GM18909 (cell line): ENCODE measurements at regions not wholly inside any gene's neighbourhood (a gene's known extent, or its start where the extent isn't known, plus 50 kb on each side); places are given as distances from the start of the nearest gene placed in this dataset.
"Not testable (repeated sequence)": the region's sequence is repeated elsewhere in the genome, so short reads cannot be mapped to it uniquely, and the experiment has no call there.

Experiments used
- ATAC-seq: cut with Tn5 transposase; IDR thresholded peaks from one replicate; pipeline ENCODE4 v1.9.1; 2021; ENCODE audit warnings: mild to moderate bottlenecking; ENCODE audit not compliant: unreplicated experiment, poor library complexity

DNA sequence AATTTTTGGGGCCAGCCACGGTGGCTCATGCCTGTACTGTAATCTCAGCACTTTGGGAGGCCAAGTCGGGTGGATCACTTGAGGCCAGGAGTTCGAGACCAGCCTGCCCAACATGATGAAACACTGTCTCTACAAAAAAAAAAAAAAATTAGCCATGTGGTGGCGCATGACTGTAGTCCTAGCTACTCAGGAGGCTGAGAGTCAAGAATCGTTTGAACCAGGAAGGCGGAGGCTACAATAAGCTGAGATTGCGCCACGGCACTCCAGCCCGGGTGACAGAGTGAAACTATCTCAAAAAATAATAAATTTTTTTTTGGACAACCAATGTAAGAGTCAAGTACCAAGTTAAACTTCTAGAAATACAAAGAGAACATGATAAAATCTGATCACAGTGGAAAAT lies 164.6 kb downstream of the AVL9 start:
- no peak for ATAC-seq

DNA sequence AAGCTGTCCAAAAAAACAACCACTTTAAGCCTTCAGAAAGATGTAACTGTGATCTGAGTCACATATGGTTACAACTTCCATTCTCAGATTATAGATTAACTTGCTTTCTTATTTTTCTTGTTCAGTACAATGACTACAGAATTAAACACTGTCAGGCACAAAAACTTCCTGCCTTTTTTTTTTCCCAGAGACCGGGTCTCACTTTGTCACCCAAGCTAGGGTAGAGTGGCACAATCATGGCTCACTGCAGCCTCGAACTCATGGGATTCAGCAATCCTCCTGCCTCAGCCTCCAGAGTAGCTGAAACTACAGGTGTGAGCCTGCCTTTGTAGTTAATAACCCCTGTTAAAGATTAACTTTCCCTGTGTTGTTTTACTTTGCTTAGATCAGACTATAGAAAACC lies 163.2 kb downstream of the AVL9 start:
- ATAC-seq = peak; percentile 72

DNA sequence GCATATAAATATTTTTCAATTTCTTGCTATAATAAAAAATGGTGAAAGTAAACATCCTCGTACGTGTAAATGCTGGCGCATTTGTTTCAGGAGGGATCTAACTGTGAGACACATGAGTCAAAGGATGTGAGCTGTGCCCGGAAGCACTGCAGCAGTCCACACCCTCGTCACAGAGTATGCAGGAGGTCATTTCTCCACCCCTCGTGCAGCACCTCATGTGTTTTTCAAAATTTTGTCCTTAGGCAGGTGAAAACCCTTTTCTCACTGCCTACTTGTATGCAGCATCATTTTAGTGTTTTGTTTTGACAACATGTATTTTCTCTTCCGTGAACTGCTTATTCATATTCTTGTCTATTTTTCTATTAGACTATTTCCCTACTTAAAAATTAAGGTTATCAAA lies 162.7 kb downstream of the AVL9 start:
- ATAC-seq = peak; percentile 83

DNA sequence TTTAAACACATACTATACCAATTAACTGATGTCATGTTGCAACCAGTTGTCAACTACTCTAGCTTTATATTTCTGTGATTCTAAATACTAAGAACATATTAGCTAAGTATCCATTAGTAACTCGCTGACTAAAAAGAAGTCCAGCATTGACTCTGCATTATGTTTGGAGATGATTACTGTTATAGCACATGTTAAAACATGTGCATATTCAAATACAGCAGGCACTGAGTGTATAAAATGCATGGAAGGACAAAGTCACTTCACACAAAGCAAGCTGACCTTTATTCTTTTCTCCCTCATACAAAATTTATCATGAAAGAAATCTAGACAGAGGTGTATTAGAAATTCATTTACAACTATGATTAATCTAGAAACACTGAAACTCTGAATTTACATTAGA lies 159.3 kb downstream of the AVL9 start:
- not testable (repeated sequence) for ATAC-seq

DNA sequence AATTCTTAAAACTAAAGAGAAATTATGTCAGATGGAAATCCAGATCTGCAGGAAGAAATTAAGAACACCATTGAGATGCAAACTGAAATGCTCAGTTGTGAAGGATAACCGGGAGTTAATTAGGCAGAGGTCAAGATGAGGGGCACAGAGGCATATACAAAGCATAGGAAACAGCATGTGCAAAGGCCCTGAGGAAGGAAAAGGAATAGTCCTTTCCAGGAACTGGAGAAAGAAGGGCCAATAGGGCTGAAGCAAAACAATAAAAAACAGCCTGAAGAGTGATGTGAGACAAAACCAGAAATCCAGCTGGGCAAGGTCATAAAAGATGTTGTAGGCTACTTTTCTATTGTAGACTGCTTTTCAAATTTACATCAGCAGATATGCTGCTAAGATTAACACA lies 155.1 kb downstream of the AVL9 start:
- ATAC-seq = not testable (repeated sequence)

DNA sequence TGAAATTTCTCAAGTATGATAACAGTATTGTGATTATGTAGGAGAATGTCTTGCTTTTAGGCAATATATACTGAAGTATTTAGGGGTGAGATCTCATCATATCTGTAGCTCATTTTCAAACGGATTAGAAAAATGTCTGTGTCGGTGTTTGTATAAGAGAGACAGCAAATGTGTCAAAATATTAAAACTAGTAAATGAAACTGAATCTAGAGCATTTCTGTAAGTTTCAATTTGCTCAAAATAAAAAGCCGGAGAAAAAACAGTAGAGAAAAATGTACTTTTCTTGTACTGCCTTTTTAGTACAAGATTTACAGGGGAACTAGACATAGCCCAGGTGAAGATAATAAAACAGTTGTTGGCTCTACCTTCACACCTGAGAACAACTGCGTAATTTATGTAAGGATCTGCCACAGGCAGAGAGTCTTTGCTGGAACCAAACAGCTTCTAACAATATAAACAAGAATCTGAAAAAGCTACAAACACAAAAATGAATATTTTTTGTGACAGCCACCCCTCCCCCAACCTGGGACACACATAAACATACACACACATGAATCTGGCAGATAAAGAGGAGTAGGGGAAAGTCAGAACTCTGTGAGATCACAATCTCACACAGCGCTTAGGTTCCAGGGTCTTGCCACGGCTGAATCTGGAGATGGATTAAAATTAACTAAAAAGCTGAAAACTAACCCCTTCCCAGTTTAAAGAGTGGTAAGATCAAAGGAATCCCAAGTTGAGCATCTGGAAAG lies 153.3 kb downstream of the AVL9 start:
- ATAC-seq = no peak

DNA sequence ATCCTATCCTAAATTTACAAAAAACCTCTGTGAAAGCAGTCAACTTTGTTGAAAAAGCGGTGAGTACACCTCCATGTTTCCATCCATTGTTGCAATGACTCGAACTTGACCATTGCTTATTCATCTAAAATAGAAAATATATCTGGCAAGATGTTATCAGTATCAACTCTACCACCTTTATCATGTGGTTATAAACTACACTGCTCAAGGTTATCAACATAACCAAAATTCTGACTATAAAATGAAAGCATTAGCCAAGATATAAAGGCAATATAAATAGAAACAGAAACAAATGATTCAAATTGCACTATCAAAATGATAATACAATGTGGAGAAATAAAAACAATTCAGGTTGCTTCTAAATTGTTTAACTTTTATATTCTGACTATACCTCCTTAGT lies 150.0 kb downstream of the AVL9 start:
- not testable (repeated sequence) for ATAC-seq

DNA sequence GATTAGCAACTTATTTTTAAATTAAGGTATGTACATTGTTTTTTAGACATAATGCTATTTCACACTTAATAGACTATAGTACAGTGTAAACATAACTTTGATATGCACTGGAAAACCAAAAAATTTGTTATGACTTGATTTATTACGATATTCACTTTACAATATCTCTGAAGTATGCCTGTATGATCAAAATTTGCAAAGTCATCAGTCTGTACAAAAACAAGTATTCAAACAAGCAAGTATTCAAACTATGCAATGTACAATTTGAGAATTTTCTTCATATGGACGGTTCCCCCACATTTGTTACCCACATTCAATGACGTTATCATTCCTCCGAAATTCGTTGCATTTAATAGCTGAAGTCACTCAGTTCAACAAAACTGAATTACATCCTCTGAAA lies 147.9 kb downstream of the AVL9 start:
- ATAC-seq = no peak

DNA sequence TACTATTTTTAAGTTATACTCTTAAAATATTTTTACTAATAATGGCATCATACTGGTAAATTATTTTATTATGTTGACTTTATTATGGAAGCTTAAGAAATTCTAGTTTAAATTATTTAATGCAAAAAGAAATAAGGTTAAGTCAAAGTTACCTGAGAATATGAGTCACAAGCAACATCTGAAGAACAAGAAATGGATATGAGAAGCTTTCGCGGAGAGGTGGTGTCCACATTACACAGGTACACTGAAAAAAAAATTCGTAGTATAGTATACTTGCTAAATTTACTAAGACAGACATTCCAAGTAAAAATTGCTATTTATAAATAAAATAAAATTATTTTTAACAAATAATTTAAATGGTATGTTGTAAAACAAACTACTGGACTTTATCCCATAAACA lies 143.8 kb downstream of the AVL9 start:
- no peak for ATAC-seq

DNA sequence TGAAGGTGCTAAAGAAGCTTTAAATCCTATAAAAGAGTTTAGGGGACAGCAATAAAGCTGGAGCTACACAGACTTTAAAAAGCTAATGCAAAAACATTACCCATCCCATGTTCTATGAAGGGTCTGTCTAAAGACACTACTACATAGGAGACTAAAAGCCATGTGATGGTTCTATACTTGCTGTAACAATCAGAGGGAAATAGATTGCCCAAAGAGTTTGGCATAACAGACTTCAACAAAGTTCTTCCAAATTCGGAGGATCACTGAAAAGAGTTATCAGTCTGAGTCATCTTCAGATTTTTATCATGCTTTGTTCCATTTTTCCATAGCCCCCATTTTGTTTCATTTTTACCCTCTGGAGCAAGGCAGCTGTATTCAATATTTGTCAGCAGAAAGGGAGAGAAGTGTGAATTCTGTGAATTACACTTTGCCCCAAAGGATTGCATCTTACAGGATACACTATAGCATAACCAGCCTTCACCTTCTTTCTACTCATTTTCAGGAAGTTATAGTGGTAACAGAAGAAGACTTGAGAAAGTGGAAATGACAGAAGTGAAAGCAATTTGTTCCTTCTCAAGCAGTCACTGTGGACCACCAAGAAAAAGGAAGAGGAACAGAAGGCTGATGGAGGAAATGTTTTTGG lies 143.3 kb downstream of the AVL9 start:
- ATAC-seq = peak; percentile 95
